NCI-H2227 treated with DMSO at 0.1 percent for 48 hours (cell line): ENCODE measurements at regions not wholly inside any gene's neighbourhood (a gene's known extent, or its start where the extent isn't known, plus 50 kb on each side); places are given as distances from the start of the nearest gene placed in this dataset.

Source experiments
- DNase-seq: peaks from one replicate; lab custom pipeline; 2025; lab: John Stamatoyannopoulos, UW

DNA sequence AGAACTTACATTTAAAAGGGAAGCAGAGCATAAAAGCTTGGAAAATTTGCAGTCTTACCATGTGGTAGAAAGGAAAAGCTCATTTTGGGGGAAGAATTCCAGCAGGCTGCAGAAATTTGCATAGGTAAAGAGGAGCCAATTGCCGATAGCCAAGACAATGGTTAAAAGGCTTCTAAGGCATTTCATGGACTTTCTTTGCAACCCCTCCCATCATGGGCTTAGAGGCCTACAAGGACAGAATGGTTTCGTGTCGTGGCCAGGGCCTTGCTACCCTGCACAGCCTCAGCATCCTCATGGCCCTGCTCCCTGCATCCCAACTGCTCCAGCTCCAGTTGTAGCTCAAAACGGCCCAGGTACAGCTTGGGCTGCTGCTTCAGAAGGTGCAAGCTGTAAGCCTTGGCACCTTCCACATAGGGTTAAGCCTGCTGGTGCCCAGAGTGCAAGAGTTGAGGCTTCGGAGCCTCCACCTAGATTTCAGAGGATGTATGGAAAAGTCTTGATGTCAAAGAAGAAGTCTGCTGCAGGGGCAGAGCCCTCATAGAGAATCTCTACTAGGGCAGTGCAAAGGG, 420.3 kb downstream of the PCDH17 start:
- no peak for DNase-seq

DNA sequence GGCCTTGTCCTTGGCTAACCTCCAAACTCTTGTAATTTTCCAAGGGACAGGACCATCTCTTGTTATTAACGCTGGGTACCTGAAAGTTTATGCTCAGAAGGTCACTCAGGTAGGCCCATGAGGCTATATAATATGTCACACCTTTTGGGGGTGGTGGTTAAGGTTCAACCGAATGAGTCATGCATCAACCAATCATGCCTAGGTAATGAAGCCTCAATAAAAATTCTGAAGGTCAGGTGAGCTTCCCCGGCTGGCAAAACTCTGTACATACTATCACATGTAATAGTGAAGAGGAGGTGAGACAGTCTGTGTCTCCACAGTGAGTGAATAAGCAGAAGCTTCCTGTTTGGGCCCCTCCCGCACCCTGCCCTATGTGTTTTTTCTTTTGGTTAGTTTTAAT, 424.9 kb downstream of the PCDH17 start:
- DNase-seq, result no peak

DNA sequence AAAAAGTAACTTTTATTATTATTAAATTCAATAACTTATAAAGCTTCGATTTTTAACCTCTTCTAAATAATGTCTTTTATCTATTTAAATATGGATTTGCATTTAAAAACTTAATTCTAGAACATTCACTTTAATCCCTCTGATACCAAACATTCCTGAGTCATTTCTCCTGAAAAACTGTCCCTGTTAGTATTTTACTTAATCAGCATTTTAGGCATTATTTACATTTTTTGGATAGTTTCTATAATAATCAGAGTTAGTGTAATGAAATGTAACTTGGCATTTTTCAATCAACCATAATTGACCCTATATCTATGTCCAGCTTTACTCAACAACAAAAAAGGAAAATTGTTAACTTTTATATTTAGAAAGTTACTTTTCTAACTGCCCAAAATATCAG, 428.1 kb downstream of the PCDH17 start:
- no peak for DNase-seq

DNA sequence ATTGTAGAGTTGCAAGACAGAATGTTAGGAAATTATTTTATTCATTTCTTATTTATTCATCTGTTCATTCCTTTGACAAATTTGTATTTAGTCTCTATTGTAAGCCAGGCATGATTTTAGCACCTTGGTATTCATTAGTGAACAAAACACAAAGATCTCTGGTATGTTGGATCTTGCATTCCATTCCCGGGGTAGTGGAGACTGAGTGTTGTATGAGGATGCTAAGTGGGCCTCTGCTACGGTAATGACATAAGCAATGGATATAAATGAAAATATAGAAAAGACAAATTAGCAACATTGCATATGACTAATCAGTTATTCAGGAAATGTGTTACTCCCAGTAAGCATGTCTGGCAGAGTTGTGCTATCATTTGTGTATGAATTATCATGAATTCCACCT, 449.3 kb downstream of the PCDH17 start:
- no peak for DNase-seq

DNA sequence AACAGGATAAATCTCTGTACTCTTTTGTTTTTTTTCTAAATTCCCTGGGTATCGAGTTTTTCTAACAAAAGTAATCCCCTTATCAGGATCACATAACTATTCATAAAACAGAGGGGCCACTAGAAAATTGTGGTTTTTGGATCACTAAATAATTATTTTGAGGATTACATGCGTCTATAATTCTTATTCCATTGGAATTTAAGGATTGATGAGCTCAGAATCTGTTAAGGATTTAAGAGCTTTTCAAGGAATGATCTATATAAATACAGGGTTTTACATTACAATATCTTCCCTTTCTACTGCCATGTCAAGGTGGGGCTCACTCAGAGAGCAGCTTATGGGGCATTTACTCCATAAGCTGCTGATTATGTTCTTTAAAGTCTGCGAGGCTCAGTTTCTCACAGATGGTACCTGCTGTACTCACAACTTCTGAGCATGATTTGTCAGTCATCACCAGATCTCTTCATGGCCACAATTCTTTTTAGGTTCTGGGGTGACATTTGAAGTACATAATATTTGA, 449.8 kb downstream of the PCDH17 start:
- DNase-seq, result no peak

DNA sequence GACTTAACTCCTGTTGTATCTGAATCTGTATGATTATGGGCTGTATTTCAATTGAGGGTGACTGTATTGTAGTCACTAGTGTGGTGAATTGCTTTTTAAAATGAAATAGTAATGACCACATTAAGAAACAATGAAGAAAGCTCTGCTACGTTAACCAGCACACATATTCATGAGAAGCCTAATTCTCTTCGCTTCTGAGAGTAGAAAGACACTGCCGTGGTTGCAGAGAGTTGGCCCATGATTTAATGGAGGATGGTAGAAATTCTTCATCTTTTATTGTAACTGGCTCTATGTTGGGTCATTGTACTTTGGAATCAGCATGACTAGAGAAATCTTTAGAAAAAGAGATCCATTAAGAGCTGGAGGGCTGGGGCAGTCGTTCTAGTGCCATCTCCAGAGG, 451.5 kb downstream of the PCDH17 start:
- no peak for DNase-seq

DNA sequence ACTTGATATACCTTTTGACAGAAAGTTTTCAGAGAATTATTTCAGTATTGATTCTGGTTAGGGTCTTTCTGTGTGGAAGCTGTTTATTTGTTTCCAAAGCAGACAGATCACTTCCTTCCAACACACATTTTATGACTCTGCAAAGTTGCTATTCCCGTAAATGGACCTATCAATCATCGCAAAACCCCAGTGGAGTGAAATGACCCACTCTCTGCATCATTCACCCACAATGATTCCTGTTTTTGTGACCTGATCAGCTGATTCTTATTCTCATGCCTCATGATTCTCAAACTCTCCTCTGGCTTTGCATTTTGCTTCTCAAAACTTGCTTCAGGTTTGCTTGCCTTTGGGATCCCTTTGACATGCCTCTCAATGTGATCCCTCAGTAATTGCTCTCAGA, 453.7 kb downstream of the PCDH17 start:
- DNase-seq, result no peak

DNA sequence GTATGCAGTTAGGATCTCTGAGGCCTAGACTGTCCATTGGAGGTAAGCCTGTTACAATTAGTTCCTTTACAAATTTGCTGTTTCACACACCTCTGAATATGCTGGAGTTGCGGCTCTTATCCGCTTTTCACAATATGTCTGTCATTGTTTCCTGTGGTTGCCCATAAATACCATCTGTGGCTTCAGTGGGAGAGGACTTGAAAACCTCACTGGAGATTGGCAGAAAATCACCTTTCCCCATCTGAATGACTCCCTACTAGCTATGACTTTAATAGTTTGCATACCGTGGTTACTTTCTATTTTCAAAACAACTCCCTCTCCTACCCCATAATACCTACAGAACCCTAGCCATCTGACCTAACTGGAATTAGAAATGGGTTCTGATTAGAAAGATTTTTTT, 454.3 kb downstream of the PCDH17 start:
- DNase-seq, result no peak

DNA sequence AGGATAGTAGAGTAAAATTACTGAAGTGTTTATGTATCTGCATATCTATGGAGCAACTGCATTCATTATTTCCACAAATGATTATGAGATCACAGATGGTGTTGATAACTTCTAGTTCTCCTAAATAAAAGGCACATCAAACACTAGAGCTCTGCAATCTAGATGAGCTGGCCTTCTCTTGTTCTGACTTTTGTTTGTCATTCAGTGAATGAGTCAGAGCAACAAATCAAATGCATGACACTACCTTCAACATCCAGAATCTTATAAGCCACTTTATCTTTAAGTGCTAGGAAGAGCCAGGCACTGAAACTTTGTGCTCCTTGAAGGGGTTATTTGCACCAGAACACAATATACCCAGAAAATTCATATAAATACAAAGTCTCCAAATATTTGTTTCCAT, 456.0 kb downstream of the PCDH17 start:
- DNase-seq, result no peak

DNA sequence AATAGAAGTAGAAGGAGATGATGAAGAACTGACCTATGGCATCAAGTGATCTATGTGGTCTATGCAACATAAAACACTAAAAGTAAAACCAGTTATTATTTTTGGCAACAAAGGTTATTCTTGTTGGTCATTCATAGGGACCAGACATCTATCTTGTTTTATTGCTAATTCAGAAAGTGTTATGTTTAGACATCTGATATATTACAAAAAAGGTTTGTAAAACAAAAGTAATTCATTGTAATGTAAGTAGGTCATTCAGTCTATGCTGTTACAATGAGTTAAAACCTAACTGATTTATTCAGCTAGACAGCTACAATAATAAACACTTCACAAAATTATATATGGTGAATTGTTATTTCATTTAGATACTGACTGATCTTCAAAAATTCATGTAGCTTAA, 461.9 kb downstream of the PCDH17 start:
- DNase-seq, result no peak

DNA sequence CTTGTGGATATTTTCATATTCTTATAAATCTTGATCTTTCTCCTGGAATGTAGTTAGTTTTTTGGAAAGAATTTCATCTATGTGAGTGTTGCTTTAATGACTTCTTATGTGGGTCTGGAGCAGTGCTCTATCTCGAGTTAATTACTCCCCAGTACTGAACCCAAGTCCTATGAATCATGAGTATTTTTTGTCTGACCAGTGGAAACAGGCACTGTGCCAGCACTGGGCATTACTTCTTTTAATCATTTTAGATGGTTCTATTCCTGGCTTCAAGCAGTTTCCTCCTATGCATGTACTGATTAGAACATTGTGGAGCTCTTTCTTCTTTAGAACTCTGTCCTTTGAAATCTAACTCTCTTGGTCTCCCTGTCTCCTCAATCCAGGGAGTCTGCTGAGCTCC, 466.3 kb downstream of the PCDH17 start:
- DNase-seq, result no peak

DNA sequence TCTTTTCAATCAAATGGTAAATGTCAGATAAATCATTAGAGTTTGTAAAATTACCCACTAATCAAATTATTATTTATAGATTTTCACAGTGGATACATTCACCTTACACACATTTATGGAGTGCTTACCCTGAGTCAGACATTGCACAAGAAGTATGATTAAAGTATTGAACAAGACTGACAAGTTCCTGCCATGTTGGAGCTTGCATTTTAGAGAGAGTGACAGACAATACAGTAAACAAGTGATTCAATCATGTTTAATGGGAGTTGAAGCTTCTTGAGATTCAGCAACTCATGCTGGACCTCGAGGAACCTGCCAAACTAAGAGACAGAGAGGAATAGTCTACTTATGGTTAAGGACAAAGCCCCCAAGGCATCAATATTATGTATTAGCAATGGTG, 487.8 kb downstream of the PCDH17 start:
- no peak for DNase-seq

DNA sequence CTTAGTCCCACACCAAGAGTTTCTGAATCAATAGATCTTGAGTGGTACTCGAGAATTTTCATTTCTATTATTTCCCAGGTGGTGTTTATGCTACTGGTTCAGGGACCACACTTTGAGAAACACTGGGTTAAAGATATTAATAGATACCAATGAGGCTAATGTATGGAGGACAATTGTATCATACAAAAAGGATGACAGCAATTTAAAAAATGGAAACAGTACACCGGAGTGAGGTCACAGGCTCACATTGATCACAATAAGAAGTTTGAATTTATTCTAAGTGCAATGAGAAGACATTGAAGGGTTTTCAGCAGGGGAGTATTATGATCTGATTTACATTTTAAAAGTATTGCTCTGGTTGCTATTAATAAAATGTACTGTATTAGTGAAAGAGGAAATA, 488.3 kb downstream of the PCDH17 start:
- DNase-seq, result no peak

DNA sequence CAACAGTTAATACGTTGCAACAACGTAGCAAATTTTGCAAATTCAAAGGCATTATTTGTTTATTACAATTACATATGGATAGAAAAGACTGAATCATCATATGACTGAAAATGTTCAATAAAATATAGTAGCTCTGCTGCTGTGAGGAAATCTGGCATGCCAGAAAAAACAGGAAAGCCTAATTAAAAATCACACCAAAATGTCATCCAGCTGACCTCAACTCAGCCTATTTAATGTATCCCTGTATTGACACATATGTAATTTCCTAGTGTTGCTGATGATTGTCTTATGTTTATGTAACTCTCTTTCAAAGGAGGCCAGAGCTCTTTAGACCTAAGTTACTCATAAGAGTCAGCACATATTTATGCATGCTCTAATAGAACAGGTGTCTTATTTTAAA, 495.0 kb downstream of the PCDH17 start:
- DNase-seq, result no peak

DNA sequence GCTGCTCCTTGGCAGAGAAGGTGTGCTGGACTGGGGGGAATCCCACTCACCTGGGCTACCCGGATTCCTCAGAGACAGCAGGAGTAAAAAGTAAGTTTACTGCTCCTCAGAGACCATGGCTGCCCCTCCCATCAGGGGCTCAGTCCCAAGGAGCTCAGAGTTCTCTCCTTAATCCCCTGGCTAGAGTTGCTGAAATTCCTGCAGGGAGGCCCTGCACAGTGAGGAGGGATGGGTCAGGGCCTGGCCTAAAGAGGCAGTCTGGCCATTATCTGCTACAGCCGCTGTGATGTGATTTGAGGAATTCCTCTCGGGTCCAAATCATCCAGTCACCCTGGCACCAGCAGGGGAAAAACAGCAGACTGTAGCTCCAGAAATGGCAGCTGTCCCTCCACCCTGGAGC, 502.5 kb downstream of the PCDH17 start:
- no peak for DNase-seq

DNA sequence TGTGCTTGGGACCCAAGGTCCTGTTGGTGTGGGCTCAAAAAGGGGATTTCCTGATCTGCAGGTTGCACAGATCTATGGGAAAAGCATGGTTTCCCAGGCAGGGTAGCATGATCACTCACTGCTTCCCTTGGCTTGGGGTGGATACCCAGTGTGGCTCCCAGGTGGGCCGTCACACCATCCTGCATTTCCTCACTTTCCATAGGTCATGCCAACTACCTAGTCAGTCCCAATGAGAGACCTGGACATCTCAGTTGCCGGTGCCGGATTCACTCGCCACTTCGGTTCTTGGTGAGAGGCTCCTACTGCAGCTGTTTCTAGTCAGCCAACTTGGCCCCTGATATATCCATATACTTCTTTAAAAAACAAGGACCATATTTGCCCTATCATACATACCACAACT, 503.0 kb downstream of the PCDH17 start:
- DNase-seq, result no peak

DNA sequence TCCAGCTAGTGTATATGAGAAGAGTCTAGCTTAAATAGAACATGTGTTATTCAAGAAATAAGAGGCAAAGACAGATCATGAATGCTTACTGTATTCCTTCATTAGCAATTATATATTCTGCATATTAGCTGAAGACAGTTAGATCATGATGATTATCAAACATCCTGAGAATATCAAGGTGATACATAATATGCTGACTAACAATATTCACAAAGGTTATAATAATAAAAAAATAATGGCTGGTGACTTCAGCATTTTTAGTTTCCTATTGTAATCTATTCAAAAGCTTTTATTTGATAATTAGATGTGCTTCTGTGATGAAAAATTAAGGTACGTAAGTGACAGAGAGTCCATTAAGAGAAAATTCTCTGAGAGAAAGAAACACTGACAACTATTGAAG, 511.4 kb downstream of the PCDH17 start:
- no peak for DNase-seq

DNA sequence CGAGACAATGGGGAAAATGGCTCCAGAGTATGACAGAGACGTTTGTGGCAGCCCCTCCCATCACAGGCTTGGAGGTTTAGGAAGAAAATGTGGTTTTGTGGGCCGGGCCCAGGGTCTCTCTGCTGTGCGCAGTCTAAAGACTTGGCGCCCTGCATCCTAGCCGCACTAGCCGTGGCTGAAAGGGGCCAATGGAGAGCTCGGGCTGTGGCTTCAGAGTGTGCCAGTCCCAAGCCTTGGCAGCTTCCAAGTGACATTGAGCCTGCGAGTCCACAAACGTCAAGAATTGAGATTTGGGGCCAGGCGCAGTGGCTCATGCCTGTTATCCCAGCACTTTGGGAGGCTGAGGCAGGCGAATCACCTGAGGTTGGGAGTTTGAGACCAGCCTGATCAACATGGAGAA, 513.1 kb downstream of the PCDH17 start:
- no peak for DNase-seq

DNA sequence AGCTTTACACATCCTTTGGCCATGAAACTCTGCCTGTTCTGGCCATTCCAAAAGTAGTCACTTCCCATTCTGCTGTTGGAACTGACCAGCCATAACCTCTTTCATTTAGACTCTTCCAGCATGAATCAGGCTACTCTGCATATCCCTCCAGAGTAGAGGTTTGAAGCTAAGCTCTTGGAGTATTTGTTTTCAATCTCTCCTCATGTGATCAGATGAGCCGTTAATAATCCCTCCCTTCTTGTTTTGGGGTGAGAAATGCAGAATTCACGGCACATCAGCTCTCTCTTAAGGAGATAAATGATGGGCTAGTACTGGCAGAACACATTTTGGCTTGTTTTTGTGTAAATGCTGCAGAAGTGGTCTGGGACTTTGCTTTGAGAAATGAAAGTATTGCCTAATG, 519.9 kb downstream of the PCDH17 start:
- no peak for DNase-seq

DNA sequence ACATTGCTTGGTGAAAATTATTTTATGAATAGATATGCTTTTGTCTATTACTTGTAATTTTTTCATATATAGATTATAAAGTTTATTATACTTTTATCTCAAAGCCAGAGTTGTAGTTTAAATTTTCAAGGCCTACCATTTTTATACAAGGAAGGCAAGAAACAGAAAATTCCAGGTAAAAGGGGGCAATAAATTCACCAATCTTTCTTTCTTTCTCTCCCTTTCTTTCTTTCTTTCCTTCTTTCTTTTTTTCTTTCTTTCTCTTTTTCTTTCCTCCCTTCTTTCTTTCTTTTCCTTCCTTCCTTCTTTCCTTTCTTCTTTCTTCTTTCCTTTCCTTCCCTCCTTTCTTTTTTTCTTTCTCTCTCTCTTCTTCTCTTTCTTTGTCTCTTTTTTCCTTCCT, 529.4 kb downstream of the PCDH17 start:
- no peak for DNase-seq

DNA sequence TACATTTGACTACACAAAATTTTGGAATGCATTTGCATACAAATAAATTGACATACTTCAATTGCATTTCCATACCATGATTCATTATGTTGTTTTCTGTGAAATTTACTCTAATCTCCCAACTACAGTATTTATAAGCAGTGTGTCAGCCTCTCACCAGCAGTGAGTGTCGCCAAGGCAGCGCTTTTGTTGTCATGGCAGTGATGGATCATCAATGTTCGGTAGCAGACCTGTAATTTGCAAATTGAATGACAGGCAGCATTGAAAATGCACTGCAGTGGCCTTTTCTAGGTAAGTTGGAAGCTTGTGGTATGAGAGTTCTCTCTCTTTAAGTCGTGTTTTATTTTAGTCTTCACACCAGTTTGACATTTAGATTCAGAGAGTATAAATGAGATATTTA, 534.1 kb downstream of the PCDH17 start:
- peak; percentile 1 for DNase-seq

DNA sequence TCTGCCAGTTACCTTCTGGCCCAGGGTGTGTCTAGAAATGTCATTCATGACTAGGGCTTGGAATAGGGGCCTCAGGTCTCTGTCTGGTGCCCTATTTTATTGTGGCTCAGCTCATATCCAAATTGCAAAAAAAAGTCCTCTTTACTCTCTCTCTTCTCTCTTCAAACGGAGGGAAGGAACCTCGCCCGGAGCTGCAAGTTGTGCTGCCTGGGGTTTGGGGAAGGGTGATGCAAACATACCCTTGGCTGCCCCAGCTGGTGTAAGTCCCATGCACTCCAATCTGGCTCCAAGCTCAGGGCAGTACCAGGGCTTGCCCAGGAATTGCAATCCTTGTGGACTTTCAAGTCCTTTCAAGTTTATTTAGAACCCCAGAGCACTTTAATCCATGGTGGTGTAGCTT, 549.6 kb downstream of the PCDH17 start:
- no peak for DNase-seq

DNA sequence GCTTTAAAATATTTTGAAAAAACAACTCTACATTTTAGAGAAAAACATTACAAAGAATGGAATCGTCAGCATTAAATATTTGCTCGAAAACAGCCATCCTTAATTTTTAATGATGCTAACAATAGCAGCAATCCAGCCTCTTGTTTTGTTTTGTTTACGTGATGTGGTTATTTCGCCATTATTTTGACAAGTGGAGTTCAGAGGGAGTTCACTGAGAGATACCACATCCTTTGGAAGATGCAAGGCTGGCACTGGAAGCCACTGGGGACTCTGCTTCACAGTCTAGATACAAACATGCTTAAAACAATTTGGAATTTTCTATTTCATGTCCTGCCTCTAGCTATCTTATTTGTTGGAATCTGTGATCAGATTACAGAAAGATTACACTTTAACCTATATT, 556.3 kb downstream of the PCDH17 start:
- DNase-seq, result no peak

DNA sequence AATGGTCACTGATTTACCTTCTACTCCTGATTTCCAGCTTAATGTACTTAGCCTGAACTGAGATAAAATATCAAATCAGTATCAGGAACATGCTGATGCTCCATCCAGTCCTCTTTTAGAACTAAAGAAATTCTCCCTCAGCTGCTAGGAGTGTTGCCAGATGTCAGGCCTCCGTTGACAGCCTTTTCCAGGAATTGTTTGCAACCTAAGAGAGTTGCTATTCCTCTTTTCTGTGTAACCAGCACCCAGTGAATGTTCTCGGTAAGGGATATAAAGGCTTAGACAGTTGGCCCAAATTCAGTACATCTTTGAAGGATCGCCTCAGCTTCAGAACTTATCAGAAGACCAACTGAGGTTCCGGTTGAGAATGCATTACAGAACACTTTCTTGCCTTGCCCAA, 559.0 kb downstream of the PCDH17 start:
- no peak for DNase-seq

DNA sequence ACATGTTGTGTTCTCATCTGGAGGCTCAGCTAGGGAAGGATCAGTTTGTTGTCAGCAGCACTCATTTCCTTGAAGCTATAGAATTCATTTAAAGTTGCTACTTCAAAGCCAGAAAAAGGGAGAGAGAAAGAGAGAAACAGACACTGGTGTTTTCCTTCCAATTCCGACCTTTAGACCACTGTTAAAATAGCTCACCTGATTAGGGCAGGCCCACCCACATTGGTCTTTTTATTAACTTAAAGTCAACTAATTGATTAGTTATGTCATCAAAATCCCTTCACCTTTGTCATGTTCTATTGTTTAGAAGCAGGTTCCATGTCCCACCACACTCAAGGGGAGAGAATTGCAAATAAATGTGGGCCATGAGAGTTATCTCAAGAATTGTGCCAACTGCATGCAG, 560.2 kb downstream of the PCDH17 start:
- no peak for DNase-seq
